SK-N-SH treated with all-trans-retinoic acid at 6 μM for 48 hours (cell line): ENCODE measurements at regions not wholly inside any gene's neighbourhood (a gene's known extent, or its start where the extent isn't known, plus 50 kb on each side); places are given as distances from the start of the nearest gene placed in this dataset.

Experiments used
- ATAC-seq: fragments of 200-7000 bp; cut with Tn5 transposase; 3 replicates; pipeline ENCODE4 v1.9.1; 2020; ENCODE audit warnings: mild to moderate bottlenecking, moderate library complexity
- CSDC2 ChIP-seq: fragments of 250-450 bp; sonication (Bioruptor Pico); IDR thresholded peaks from 2 replicates; pipeline ENCODE4 v1.5.0; 2020; ENCODE audit warnings: mild to moderate bottlenecking, moderate library complexity
- ESRRG ChIP-seq: fragments of 250-450 bp; sonication (Bioruptor Pico); IDR thresholded peaks from 2 replicates; pipeline ENCODE4 v1.6.1; 2021; ENCODE audit warnings: mild to moderate bottlenecking
- GLIS3 ChIP-seq: fragments of 250-450 bp; sonication (Bioruptor Pico); IDR thresholded peaks from 2 replicates; pipeline ENCODE4 v1.5.0; 2020; ENCODE audit warnings: mild to moderate bottlenecking, moderate library complexity
- ISL1 ChIP-seq: fragments of 250-450 bp; sonication (Bioruptor Pico); IDR thresholded peaks from 2 replicates; pipeline ENCODE4 v2.1.2; 2022; ENCODE audit warnings: mild to moderate bottlenecking, moderate library complexity
- OSR1 ChIP-seq: fragments of 250-450 bp; sonication (Bioruptor Pico); IDR thresholded peaks from 2 replicates; pipeline ENCODE4 v1.8.0; 2022; ENCODE audit warnings: moderate library complexity, mild to moderate bottlenecking, inconsistent platforms
- RARB ChIP-seq: fragments of 250-450 bp; sonication (Bioruptor Pico); IDR thresholded peaks from 2 replicates; pipeline ENCODE4 v1.8.0; 2021; ENCODE audit warnings: mild to moderate bottlenecking, moderate library complexity
- SNAI2 ChIP-seq: fragments of 250-450 bp; sonication (Bioruptor Pico); IDR thresholded peaks from 2 replicates; pipeline ENCODE4 v1.5.0; 2020; ENCODE audit warnings: mild to moderate bottlenecking, moderate library complexity
- TCF4 ChIP-seq: fragments of 250-450 bp; sonication (Bioruptor Pico); IDR thresholded peaks from 2 replicates; pipeline ENCODE4 v1.8.0; 2021; ENCODE audit warnings: mild to moderate bottlenecking, moderate library complexity, borderline replicate concordance
- ZC3H10 ChIP-seq: fragments of 250-450 bp; sonication (Bioruptor Pico); IDR thresholded peaks from 2 replicates; pipeline ENCODE4 v1.5.1; 2021; ENCODE audit warnings: mild to moderate bottlenecking, moderate library complexity
- ZFP30 ChIP-seq: fragments of 450-650 bp; formaldehyde crosslinking; IDR thresholded peaks from 2 replicates; pipeline ENCODE4 v1.5.0; 2022; ENCODE audit warnings: mild to moderate bottlenecking, moderate library complexity
- ZNF565 ChIP-seq: fragments of 450-650 bp; formaldehyde crosslinking; conservative IDR thresholded peaks from 2 replicates; pipeline ENCODE4 v1.5.0; 2020; ENCODE audit warnings: low read depth, mild to moderate bottlenecking, moderate library complexity
- ZNF70 ChIP-seq: fragments of 450-650 bp; formaldehyde crosslinking; IDR thresholded peaks from 2 replicates; pipeline ENCODE4 v1.5.0; 2020; ENCODE audit warnings: mild to moderate bottlenecking, moderate library complexity
- ZNF8 ChIP-seq: fragments of 450-650 bp; formaldehyde crosslinking; IDR thresholded peaks from 2 replicates; pipeline ENCODE4 v1.5.0; 2020; ENCODE audit warnings: mild to moderate bottlenecking, moderate library complexity
- TF ChIP-seq, protein P1 (sequence below): fragments of 250-450 bp; sonication (Bioruptor Pico); IDR thresholded peaks from 2 replicates; pipeline ENCODE4 v1.8.0; 2020; ENCODE audit warnings: mild to moderate bottlenecking, moderate library complexity, borderline replicate concordance
- TF ChIP-seq, protein P2 (sequence below): fragments of 250-450 bp; sonication (Bioruptor Pico); IDR thresholded peaks from 2 replicates; pipeline ENCODE4 v1.8.0; 2021; ENCODE audit warnings: low read depth, mild to moderate bottlenecking, moderate library complexity, borderline replicate concordance
- TF ChIP-seq, protein P3 (sequence below): fragments of 250-450 bp; sonication (Bioruptor Pico); IDR thresholded peaks from 2 replicates; pipeline ENCODE4 v1.5.0; 2020; ENCODE audit warnings: mild to moderate bottlenecking, moderate library complexity

DNA sequence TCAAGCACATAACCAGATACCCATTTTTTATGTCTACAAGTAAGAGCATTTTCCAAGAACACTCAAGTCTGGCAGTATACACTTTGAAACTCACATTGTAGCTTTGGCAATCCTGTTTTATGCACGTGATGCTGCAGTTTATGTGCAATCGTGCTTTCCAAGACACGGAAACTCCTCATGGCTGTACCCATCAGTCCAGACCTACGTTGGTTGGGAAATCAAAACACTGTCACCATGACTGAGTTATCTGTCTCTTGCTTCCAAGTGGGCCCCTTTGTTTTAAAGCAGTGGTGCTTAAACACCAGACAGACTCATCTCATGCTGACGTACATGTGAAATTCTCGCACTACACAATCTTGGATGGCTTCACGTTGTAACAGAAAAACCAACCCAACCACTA is 192.8 kb downstream of the LTN1 start:
- TF ChIP-seq ZC3H10 (CRISPR knock-in tag) (no peak), SNAI2 (CRISPR knock-in tag) (no peak), OSR1 (CRISPR knock-in tag) (no peak), ESRRG (no peak), RARB (CRISPR knock-in tag) (no peak), GLIS3 (no peak), ZNF565 (no peak), TCF4 (CRISPR knock-in tag) (no peak)
- TF ChIP-seq, protein P1, sequence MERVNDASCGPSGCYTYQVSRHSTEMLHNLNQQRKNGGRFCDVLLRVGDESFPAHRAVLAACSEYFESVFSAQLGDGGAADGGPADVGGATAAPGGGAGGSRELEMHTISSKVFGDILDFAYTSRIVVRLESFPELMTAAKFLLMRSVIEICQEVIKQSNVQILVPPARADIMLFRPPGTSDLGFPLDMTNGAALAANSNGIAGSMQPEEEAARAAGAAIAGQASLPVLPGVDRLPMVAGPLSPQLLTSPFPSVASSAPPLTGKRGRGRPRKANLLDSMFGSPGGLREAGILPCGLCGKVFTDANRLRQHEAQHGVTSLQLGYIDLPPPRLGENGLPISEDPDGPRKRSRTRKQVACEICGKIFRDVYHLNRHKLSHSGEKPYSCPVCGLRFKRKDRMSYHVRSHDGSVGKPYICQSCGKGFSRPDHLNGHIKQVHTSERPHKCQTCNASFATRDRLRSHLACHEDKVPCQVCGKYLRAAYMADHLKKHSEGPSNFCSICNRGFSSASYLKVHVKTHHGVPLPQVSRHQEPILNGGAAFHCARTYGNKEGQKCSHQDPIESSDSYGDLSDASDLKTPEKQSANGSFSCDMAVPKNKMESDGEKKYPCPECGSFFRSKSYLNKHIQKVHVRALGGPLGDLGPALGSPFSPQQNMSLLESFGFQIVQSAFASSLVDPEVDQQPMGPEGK (CRISPR knock-in tag), result no peak
- TF ChIP-seq, protein P2, sequence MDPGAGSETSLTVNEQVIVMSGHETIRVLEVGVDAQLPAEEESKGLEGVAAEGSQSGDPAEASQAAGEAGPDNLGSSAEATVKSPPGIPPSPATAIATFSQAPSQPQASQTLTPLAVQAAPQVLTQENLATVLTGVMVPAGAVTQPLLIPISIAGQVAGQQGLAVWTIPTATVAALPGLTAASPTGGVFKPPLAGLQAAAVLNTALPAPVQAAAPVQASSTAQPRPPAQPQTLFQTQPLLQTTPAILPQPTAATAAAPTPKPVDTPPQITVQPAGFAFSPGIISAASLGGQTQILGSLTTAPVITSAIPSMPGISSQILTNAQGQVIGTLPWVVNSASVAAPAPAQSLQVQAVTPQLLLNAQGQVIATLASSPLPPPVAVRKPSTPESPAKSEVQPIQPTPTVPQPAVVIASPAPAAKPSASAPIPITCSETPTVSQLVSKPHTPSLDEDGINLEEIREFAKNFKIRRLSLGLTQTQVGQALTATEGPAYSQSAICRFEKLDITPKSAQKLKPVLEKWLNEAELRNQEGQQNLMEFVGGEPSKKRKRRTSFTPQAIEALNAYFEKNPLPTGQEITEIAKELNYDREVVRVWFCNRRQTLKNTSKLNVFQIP (CRISPR knock-in tag), result no peak
- TF ChIP-seq, protein P3, sequence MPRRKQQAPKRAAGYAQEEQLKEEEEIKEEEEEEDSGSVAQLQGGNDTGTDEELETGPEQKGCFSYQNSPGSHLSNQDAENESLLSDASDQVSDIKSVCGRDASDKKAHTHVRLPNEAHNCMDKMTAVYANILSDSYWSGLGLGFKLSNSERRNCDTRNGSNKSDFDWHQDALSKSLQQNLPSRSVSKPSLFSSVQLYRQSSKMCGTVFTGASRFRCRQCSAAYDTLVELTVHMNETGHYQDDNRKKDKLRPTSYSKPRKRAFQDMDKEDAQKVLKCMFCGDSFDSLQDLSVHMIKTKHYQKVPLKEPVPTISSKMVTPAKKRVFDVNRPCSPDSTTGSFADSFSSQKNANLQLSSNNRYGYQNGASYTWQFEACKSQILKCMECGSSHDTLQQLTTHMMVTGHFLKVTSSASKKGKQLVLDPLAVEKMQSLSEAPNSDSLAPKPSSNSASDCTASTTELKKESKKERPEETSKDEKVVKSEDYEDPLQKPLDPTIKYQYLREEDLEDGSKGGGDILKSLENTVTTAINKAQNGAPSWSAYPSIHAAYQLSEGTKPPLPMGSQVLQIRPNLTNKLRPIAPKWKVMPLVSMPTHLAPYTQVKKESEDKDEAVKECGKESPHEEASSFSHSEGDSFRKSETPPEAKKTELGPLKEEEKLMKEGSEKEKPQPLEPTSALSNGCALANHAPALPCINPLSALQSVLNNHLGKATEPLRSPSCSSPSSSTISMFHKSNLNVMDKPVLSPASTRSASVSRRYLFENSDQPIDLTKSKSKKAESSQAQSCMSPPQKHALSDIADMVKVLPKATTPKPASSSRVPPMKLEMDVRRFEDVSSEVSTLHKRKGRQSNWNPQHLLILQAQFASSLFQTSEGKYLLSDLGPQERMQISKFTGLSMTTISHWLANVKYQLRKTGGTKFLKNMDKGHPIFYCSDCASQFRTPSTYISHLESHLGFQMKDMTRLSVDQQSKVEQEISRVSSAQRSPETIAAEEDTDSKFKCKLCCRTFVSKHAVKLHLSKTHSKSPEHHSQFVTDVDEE (CRISPR knock-in tag), result no peak
- ATAC-seq, result no peak

DNA sequence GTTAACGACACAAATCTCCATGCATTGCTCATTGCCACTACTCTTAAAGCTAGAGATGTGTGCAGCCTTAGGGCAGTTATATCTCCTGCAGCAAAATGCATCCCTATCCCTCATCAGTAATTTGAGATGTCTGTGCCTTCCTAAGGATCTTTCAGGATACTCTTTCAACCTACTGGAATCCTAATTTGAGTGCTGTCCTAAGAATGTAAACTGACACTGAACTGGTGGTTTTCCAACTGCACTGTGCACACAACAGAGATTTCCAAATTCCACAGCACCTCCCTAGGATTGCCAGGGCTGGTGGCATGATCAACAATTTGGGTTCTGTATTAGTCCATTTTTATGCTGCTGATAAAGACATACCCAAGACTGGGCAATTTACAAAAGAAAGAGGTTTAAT is 193.9 kb downstream of the LTN1 start:
- peak; percentile 63 for ATAC-seq
- no peak for TF ChIP-seq SNAI2 (CRISPR knock-in tag)
- TF ChIP-seq ZNF70, result no peak
- TF ChIP-seq ZC3H10 (CRISPR knock-in tag), result no peak
- TF ChIP-seq ISL1, result no peak
- no peak for TF ChIP-seq ZFP30 (CRISPR knock-in tag)

DNA sequence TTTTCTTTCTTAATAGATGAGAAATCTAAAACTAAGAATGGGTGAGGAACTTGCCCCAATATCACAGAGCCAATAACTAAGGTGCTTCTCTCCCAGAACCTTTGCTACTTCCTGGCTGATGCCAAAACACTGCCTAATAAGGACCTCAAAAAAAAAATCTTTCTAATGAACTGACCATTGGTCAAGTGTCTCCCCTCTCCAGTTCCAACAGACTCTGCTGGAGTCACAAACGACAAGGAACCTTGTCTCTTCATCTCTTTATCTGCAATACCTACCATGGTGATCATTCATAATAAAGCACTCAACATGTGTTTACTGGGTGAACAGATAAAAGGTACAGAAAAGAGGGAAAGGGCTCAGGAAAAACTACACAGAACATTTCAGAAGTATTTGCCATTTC is 197.4 kb downstream of the LTN1 start:
- TF ChIP-seq ESRRG (no peak), OSR1 (CRISPR knock-in tag) (no peak), ZFP30 (CRISPR knock-in tag) (no peak), SNAI2 (CRISPR knock-in tag) (no peak), ZNF70 (no peak), ZNF565 (no peak), CSDC2 (CRISPR knock-in tag) (no peak), ZC3H10 (CRISPR knock-in tag) (no peak), TCF4 (CRISPR knock-in tag) (no peak), ISL1 (no peak), ZNF8 (CRISPR knock-in tag) (no peak), RARB (CRISPR knock-in tag) (no peak)
- TF ChIP-seq, protein P1 (CRISPR knock-in tag), result no peak
- TF ChIP-seq, all 23 proteins: peak for 0
- ATAC-seq, result no peak

DNA sequence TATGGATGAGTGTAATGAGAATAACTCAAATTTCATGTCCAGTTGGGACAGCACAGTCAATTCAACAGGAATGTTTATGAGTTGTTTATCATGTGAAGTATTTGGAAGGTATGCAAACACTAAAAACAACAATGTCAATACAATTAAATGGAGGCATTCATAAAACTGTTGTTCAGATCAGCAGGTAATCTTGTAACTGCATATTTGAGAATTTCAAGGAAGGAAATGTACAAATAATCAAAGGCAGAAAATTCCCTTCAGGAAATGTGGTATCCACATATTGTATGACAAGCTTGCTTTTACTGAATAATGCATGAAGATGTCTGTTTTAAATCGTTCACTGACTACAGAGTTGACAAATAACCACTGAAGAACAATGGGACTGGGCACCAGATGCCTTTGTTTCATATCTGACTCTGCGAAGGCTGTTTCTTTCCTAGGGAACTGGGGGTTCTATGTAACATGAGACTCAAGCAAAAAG is 198.3 kb downstream of the LTN1 start:
- TF ChIP-seq ZNF70, result no peak
- no peak for TF ChIP-seq GLIS3
- TF ChIP-seq ZC3H10 (CRISPR knock-in tag), result no peak
- TF ChIP-seq, protein P3 (CRISPR knock-in tag), result no peak
- no peak for TF ChIP-seq ZFP30 (CRISPR knock-in tag)
- TF ChIP-seq SNAI2 (CRISPR knock-in tag), result no peak
- TF ChIP-seq, protein P1 (CRISPR knock-in tag), result no peak
- TF ChIP-seq CSDC2 (CRISPR knock-in tag), result no peak
- TF ChIP-seq, all 23 proteins: peak for 0
- no peak; the same call in 2 of the 3 replicates for ATAC-seq
